Fibroblast of skin of scalp (primary cell): ENCODE measurements at regions not wholly inside any gene's neighbourhood (a gene's known extent, or its start where the extent isn't known, plus 50 kb on each side); places are given as distances from the start of the nearest gene placed in this dataset.

Experiments
- DNase-seq: peaks from one replicate; pipeline ENCODE4 v3.0.0-alpha.2; 2013

DNA sequence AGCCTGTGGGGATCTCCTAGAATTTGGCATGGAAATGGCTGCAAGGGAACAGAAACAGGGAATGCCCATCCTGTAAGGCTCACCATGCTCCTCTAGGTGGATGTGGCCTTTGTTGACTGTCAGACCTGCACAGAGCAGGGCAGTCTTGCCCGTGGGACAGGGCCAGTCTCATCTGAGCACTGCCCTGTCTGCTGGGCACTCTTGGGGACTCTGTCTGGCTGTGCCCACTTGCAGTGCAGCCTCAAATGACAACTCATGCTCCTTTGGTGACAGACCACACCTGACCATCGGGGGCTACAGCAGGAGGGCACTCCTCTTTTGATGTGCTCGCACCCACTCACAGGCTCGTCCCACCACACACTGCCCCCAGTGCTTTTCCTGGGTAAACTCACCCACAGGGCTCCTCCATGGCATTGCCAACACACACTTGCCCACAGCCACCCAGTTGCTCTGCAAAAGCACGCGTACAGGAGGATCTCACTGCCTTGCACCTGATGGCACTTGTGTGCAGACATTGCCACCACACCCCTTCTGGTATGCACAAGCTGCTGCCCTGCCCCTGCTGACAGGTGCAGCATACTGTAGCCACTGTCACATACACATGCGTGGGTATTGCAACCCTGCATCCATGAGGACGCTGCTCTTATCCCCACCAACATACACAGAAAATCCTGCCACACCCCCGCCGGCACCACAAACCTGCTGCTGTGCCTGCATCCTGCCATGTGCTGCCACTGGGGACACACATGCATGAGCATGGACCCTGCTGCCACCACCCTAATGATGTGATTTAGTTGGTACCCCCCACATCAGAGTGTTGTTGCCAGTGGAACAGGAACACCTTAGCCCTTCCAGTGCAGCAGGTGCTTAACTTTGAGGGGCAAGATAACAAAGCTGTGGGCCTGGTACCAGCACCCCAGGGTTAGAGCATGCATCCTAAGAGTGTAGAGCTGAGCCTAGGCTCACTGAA lies 100.1 kb upstream of the ARHGEF9 start:
- DNase-seq, result no peak

DNA sequence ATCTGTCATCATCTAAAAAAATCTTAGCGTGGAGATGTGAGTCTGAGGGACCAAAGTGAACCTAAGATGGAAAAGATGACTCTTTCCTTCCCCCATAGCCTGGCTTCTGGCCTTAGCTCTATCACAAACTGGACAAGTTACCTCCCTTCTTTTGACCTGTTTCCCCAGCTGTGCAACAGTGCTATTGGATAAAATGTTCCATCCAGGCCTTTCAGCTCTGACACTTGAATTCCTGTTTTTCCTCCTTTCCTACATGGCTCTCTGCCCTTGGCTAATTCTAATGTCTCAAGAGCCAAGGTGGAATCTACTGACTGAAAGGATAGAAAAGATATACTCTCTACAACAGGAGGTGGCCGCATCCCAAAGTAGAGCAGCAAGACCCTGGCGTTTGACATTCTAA lies 84.5 kb upstream of the ARHGEF9 start:
- no peak for DNase-seq

DNA sequence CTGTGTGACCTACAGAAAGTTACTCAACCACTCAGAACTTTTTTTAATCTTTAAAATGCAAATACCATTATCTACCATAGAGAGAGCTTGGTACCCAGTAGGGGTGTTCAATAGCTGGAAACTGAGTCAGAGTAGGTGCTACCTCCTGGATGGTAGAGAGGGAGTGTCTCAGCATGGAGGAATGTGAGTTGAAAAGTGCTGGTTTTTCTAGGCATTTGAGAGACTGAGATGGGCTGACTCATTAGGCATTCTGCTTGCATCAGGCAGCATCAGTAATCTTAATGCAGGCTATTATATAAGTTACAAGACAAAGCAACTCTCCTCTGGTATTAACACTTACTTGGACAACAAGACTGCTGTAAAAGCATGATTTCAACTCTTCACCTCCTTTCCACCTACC lies 70.9 kb upstream of the ARHGEF9 start:
- DNase-seq, result peak; percentile 76

DNA sequence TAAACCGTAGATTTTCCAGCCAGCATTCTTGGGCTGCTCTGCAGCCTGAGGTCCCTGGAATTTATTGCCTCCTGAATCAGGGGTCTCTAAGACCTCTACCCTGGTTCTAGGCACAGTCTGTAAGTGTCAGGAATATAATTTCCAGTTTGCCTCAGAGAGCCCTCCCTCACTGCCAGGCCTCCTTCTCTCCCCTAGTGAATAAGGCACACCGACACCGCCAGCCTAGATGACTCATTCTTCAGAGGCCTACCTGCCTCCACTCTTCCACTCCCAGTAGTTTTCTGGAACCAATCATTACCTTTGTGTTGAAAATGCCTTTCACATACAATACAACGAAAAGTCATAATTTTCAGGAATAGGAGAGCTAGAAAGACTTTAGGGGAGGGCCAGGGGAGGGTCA lies 50.3 kb upstream of the ARHGEF9 start:
- no peak for DNase-seq
